ENCODE measurements at regions not wholly inside any gene's neighbourhood (a gene's known extent, or its start where the extent isn't known, plus 50 kb on each side); places are given as distances from the start of the nearest gene placed in this dataset.

GRCh38 chr9:81492710-81493447 is 196.5 kb downstream of the TLE1 start:
- H3K9me1 ChIP-seq (ENCODE audit: control insufficient read depth, extremely low read depth, insufficient read depth, low read length): no peaks in the 10 kb centered on the region
- H2AFZ ChIP-seq (ENCODE audit: control insufficient read depth, low read length): no peak overlapping the region
- H3K27me3 ChIP-seq (ENCODE audit: control insufficient read depth, extremely low read depth, insufficient read depth, low read length): peaks cover 12% of the 10 kb centered on the region
- peaks cover 17% of the 10 kb centered on the region for H3K4me1 ChIP-seq (ENCODE audit: control insufficient read depth, extremely low read depth, insufficient read depth, low read length)
- TF ChIP-seq CTCF (optimal IDR thresholded peaks at IDR 0.05 in 1 of 3, IDR thresholded peaks at IDR 0.05 in 1 of 3, conservative IDR thresholded peaks at IDR 0.05 in 1 of 3; ENCODE audit: extremely low read depth in 1 of 3, insufficient read depth in 2 of 3, low read length in 3 of 3) (no peak), EZH2 (IDR thresholded peaks at IDR 0.05; ENCODE audit: low read length) (no peak)
- no peaks in the 10 kb centered on the region for H3K9me3 ChIP-seq (ENCODE audit: control insufficient read depth, low read depth, low read length)
- no peaks in the 10 kb centered on the region for H4K20me1 ChIP-seq (ENCODE audit: control insufficient read depth, extremely low read depth, insufficient read depth, low read length)
- dilution Hi-C loops (cut with MboI; ENCODE audit: extremely low pct_ligation_motif_present, low sequenced_read_pairs): no loop called here
- no peak overlapping the region for H3K27ac ChIP-seq (ENCODE audit: control insufficient read depth, insufficient read depth, low read length)
- no peak overlapping the region for H3K4me2 ChIP-seq (ENCODE audit: control insufficient read depth, extremely low read depth, insufficient read depth, low read depth, low read length)
- FAIRE-seq (peak; percentile 98), DNase-seq (ENCODE audit: low read depth, low spot score) (peak; percentile 76)
- H3K79me2 ChIP-seq (ENCODE audit: control insufficient read depth, insufficient read depth, low read length): no peaks in the 10 kb centered on the region
- H3K36me3 ChIP-seq (ENCODE audit: control insufficient read depth in 2 of 2, extremely low read depth in 1 of 2, insufficient read depth in 2 of 2, low read length in 2 of 2): no peaks in the 10 kb centered on the region
- no peak overlapping the region for H3K4me3 ChIP-seq (ENCODE audit: control insufficient read depth in 2 of 3, extremely low read depth in 1 of 3, insufficient read depth in 2 of 3, low read depth in 1 of 3, low read length in 3 of 3)
- H3K9ac ChIP-seq (ENCODE audit: control insufficient read depth, extremely low read depth, insufficient read depth, low read length): no peak overlapping the region

- DNase-seq (ENCODE audit: low read depth, low spot score) (no peak), FAIRE-seq (peak; percentile 17)
- Histone ChIP-seq H3K9me3 (ENCODE audit: control insufficient read depth, low read depth, low read length) (no peaks in the 10 kb centered on the region), H2AFZ (ENCODE audit: control insufficient read depth, low read length) (no peak overlapping the region), H3K9me1 (ENCODE audit: control insufficient read depth, extremely low read depth, insufficient read depth, low read length) (no peaks in the 10 kb centered on the region), H3K79me2 (ENCODE audit: control insufficient read depth, insufficient read depth, low read length) (no peaks in the 10 kb centered on the region), H3K4me3 (ENCODE audit: control insufficient read depth in 2 of 3, extremely low read depth in 1 of 3, insufficient read depth in 2 of 3, low read depth in 1 of 3, low read length in 3 of 3) (no peak overlapping the region), H3K4me1 (ENCODE audit: control insufficient read depth, extremely low read depth, insufficient read depth, low read length) (peaks cover 17% of the 10 kb centered on the region), H3K27me3 (ENCODE audit: control insufficient read depth, extremely low read depth, insufficient read depth, low read length) (peaks cover 8% of the 10 kb centered on the region), H3K4me2 (ENCODE audit: control insufficient read depth, extremely low read depth, insufficient read depth, low read depth, low read length) (no peak overlapping the region), H3K36me3 (ENCODE audit: control insufficient read depth in 2 of 2, extremely low read depth in 1 of 2, insufficient read depth in 2 of 2, low read length in 2 of 2) (no peaks in the 10 kb centered on the region), H4K20me1 (ENCODE audit: control insufficient read depth, extremely low read depth, insufficient read depth, low read length) (no peaks in the 10 kb centered on the region), H3K9ac (ENCODE audit: control insufficient read depth, extremely low read depth, insufficient read depth, low read length) (no peak overlapping the region), H3K27ac (ENCODE audit: control insufficient read depth, insufficient read depth, low read length) (no peak overlapping the region)
- dilution Hi-C loops (cut with MboI; ENCODE audit: extremely low pct_ligation_motif_present, low sequenced_read_pairs): no loop called here
- TF ChIP-seq EZH2 (IDR thresholded peaks at IDR 0.05; ENCODE audit: low read length): no peak
- no peak for TF ChIP-seq CTCF (optimal IDR thresholded peaks at IDR 0.05 in 1 of 3, IDR thresholded peaks at IDR 0.05 in 1 of 3, conservative IDR thresholded peaks at IDR 0.05 in 1 of 3; ENCODE audit: extremely low read depth in 1 of 3, insufficient read depth in 2 of 3, low read length in 3 of 3)
Measured at GRCh38 chr9:81490605-81491331, 198.6 kb downstream of the TLE1 start.
